ENCODE measurements at regions not wholly inside any gene's neighbourhood (a gene's known extent, or its start where the extent isn't known, plus 50 kb on each side); places are given as distances from the start of the nearest gene placed in this dataset.

- DNase-seq (ENCODE audit: low spot score): no peak
- H3K27me3 Mint-ChIP-seq (ENCODE audit: unreplicated experiment): no peaks in the 10 kb centered on the region
- no peaks in the 10 kb centered on the region for H3K36me3 Mint-ChIP-seq (ENCODE audit: low read depth, unreplicated experiment)
- TF ChIP-seq CTCF (IDR thresholded peaks at IDR 0.05; ENCODE audit: unreplicated experiment): no peak
- H3K4me1 Mint-ChIP-seq (ENCODE audit: unreplicated experiment): peaks cover 8% of the 10 kb centered on the region
- no peak overlapping the region for H3K27ac Mint-ChIP-seq (ENCODE audit: unreplicated experiment)
- no peak overlapping the region for H3K4me3 Mint-ChIP-seq (ENCODE audit: unreplicated experiment)
- no peaks in the 10 kb centered on the region for H3K9me3 Mint-ChIP-seq (ENCODE audit: unreplicated experiment)
Observed at GRCh38 chr18:60870261-60871153, 462.7 kb upstream of the CDH20 start.

GRCh38 chr18:60872434-60872833 lies 460.8 kb upstream of the CDH20 start:
- H3K9me3 Mint-ChIP-seq (ENCODE audit: unreplicated experiment): no peaks in the 10 kb centered on the region
- H3K4me3 Mint-ChIP-seq (ENCODE audit: unreplicated experiment): no peak overlapping the region
- H3K36me3 Mint-ChIP-seq (ENCODE audit: low read depth, unreplicated experiment): no peaks in the 10 kb centered on the region
- H3K27me3 Mint-ChIP-seq (ENCODE audit: unreplicated experiment): no peaks in the 10 kb centered on the region
- H3K4me1 Mint-ChIP-seq (ENCODE audit: unreplicated experiment): peaks cover 3% of the 10 kb centered on the region
- H3K27ac Mint-ChIP-seq (ENCODE audit: unreplicated experiment): no peak overlapping the region
- DNase-seq (ENCODE audit: low spot score): no peak
- no peak for TF ChIP-seq CTCF (IDR thresholded peaks at IDR 0.05; ENCODE audit: unreplicated experiment)

DNA sequence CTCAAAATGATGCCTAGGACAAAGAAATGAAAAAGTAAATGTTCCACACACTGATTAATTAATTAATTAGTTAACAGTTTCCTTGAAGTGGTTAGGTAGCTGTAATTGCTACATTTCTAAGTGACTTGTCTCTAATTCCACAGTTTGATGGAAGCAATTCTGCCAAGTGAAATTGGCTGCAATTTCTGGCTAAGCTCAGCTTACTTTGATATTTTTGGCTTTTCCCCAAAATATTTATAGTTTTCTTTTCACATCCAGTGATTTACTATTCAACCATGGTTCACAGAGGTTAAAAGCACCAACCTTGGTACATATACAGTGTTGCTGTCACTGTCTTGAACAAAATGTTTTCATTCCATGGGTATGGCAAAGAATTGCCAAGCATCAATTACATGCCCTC lies 459.5 kb upstream of the CDH20 start:
- no peak for DNase-seq (ENCODE audit: low spot score)
- no peak overlapping the region for H3K27ac Mint-ChIP-seq (ENCODE audit: unreplicated experiment)
- H3K36me3 Mint-ChIP-seq (ENCODE audit: low read depth, unreplicated experiment): no peaks in the 10 kb centered on the region
- H3K4me3 Mint-ChIP-seq (ENCODE audit: unreplicated experiment): no peak overlapping the region
- no peaks in the 10 kb centered on the region for H3K9me3 Mint-ChIP-seq (ENCODE audit: unreplicated experiment)
- H3K4me1 Mint-ChIP-seq (ENCODE audit: unreplicated experiment): peaks cover 3% of the 10 kb centered on the region
- H3K27me3 Mint-ChIP-seq (ENCODE audit: unreplicated experiment): no peaks in the 10 kb centered on the region
- no peak for TF ChIP-seq CTCF (IDR thresholded peaks at IDR 0.05; ENCODE audit: unreplicated experiment)

- no peaks in the 10 kb centered on the region for H3K27me3 Mint-ChIP-seq (ENCODE audit: unreplicated experiment)
- H3K27ac Mint-ChIP-seq (ENCODE audit: unreplicated experiment): no peak overlapping the region
- no peak for TF ChIP-seq CTCF (IDR thresholded peaks at IDR 0.05; ENCODE audit: unreplicated experiment)
- no peak overlapping the region for H3K4me3 Mint-ChIP-seq (ENCODE audit: unreplicated experiment)
- no peaks in the 10 kb centered on the region for H3K36me3 Mint-ChIP-seq (ENCODE audit: low read depth, unreplicated experiment)
- peaks cover 5% of the 10 kb centered on the region for H3K4me1 Mint-ChIP-seq (ENCODE audit: unreplicated experiment)
- no peak for DNase-seq (ENCODE audit: low spot score)
- H3K9me3 Mint-ChIP-seq (ENCODE audit: unreplicated experiment): no peaks in the 10 kb centered on the region
Observed at GRCh38 chr18:60875957-60876507, 457.2 kb upstream of the CDH20 start.

GRCh38 chr18:60880184-60880583 lies 453.0 kb upstream of the CDH20 start:
- no peak for DNase-seq (ENCODE audit: low spot score)
- Mint-ChIP-seq H3K4me3 (ENCODE audit: unreplicated experiment) (no peak overlapping the region), H3K4me1 (ENCODE audit: unreplicated experiment) (peaks cover 12% of the 10 kb centered on the region), H3K27me3 (ENCODE audit: unreplicated experiment) (no peaks in the 10 kb centered on the region), H3K27ac (ENCODE audit: unreplicated experiment) (no peak overlapping the region), H3K9me3 (ENCODE audit: unreplicated experiment) (no peaks in the 10 kb centered on the region), H3K36me3 (ENCODE audit: low read depth, unreplicated experiment) (no peaks in the 10 kb centered on the region)
- TF ChIP-seq CTCF (IDR thresholded peaks at IDR 0.05; ENCODE audit: unreplicated experiment): no peak

Data from endothelial cell (in vitro differentiated cells).